ENCODE measurements at regions not wholly inside any gene's neighbourhood (a gene's known extent, or its start where the extent isn't known, plus 50 kb on each side); places are given as distances from the start of the nearest gene placed in this dataset.

DNA sequence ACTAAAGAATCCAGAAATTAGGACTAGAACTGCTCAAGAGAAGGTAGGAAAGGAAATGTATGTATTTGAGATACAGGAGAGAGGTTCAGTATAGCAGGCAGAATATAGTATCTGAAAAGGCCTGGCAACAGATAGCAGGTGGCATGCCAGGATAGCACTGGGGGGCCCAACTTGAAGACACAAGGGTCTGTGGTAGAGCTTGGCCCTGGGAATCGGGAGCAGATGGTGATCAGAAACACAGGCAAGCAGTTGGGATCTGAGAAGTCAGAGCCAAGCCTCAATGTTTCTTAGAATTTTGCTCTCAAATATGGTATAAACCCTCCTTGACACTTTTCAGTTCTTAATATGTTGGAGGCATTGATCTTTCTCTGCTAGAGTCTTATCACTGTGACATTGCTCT, 499.8 kb upstream of the CD180 start:
- TF ChIP-seq, protein P1, sequence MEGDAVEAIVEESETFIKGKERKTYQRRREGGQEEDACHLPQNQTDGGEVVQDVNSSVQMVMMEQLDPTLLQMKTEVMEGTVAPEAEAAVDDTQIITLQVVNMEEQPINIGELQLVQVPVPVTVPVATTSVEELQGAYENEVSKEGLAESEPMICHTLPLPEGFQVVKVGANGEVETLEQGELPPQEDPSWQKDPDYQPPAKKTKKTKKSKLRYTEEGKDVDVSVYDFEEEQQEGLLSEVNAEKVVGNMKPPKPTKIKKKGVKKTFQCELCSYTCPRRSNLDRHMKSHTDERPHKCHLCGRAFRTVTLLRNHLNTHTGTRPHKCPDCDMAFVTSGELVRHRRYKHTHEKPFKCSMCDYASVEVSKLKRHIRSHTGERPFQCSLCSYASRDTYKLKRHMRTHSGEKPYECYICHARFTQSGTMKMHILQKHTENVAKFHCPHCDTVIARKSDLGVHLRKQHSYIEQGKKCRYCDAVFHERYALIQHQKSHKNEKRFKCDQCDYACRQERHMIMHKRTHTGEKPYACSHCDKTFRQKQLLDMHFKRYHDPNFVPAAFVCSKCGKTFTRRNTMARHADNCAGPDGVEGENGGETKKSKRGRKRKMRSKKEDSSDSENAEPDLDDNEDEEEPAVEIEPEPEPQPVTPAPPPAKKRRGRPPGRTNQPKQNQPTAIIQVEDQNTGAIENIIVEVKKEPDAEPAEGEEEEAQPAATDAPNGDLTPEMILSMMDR (IDR thresholded peaks at IDR 0.05) = no peak
- TF ChIP-seq EZH2 (IDR thresholded peaks at IDR 0.05) = no peak
- TF ChIP-seq EZH2phosphoT487 (IDR thresholded peaks at IDR 0.05) = no peak

All from neural progenitor cell (in vitro differentiated cells).